HEK293T (cell line): ENCODE measurements at regions not wholly inside any gene's neighbourhood (a gene's known extent, or its start where the extent isn't known, plus 50 kb on each side); places are given as distances from the start of the nearest gene placed in this dataset.

Source experiments
- BHLHE40 ChIP-seq: fragments of 450-650 bp; IDR thresholded peaks from 2 replicates; pipeline ENCODE4 v1.6.1; 2016; ENCODE audit warnings: mild to moderate bottlenecking, moderate library complexity, borderline replicate concordance
- CTBP1 ChIP-seq: fragments of 450-650 bp; IDR thresholded peaks from 2 replicates; pipeline ENCODE4 v1.6.1; 2016; ENCODE audit warnings: borderline replicate concordance
- FOXK2 ChIP-seq: fragments of 450-650 bp; IDR thresholded peaks from 2 replicates; pipeline ENCODE4 v1.6.1; 2016; ENCODE audit warnings: mild to moderate bottlenecking
- FOXM1 ChIP-seq: fragments of 450-650 bp; IDR thresholded peaks from 2 replicates; pipeline ENCODE4 v1.6.1; 2017; ENCODE audit warnings: mild to moderate bottlenecking, borderline replicate concordance
- HDGF ChIP-seq: fragments of 450-650 bp; IDR thresholded peaks from 2 replicates; pipeline ENCODE4 v1.6.1; 2017; ENCODE audit warnings: antibody characterized with exemption, borderline replicate concordance
- L3MBTL2 ChIP-seq: fragments of 450-650 bp; conservative IDR thresholded peaks from 2 replicates; pipeline ENCODE4 v1.6.1; 2016; ENCODE audit warnings: mild to moderate bottlenecking
- SP1 ChIP-seq: fragments of 450-650 bp; IDR thresholded peaks from 2 replicates; pipeline ENCODE4 v1.6.1; 2017
- SUZ12 ChIP-seq: fragments of 450-650 bp; IDR thresholded peaks from 2 replicates; pipeline ENCODE4 v1.6.1; 2016; ENCODE audit warnings: mild to moderate bottlenecking
- ZNF384 ChIP-seq: fragments of 450-650 bp; IDR thresholded peaks from 2 replicates; pipeline ENCODE4 v1.6.1; 2016

- no peak for TF ChIP-seq CTBP1
- no peak for TF ChIP-seq FOXK2
- TF ChIP-seq L3MBTL2 = no peak
- TF ChIP-seq SUZ12 = no peak
- TF ChIP-seq SP1 = no peak
- TF ChIP-seq HDGF = no peak
- TF ChIP-seq ZNF384 = no peak
- no peak for TF ChIP-seq FOXM1
- TF ChIP-seq BHLHE40 = no peak
Observed at GRCh38 chr7:9921326-9921725, 1052.3 kb upstream of the PHF14 start.
